ENCODE measurements at regions not wholly inside any gene's neighbourhood (a gene's known extent, or its start where the extent isn't known, plus 50 kb on each side); places are given as distances from the start of the nearest gene placed in this dataset.

DNA sequence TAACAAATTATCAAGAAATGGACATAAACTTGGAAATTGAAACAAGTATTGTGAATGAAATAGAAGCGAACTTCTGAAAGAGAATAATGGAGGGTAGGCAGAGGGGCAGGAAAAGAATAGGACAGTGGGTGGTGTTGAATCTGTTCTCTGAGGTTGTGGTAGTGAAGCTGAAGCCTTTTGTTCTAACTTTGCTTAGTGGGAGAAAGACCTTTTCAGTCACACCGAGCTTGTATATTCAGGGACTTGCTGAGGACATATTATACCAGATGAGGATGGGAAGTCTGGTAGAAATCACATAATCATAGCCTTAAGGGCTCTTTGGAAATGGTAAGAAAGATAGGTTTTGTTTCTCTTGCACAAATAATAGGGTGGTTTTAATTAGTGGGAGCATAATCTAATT, 115.4 kb upstream of the NDST4 start:
- TF ChIP-seq, protein P1, sequence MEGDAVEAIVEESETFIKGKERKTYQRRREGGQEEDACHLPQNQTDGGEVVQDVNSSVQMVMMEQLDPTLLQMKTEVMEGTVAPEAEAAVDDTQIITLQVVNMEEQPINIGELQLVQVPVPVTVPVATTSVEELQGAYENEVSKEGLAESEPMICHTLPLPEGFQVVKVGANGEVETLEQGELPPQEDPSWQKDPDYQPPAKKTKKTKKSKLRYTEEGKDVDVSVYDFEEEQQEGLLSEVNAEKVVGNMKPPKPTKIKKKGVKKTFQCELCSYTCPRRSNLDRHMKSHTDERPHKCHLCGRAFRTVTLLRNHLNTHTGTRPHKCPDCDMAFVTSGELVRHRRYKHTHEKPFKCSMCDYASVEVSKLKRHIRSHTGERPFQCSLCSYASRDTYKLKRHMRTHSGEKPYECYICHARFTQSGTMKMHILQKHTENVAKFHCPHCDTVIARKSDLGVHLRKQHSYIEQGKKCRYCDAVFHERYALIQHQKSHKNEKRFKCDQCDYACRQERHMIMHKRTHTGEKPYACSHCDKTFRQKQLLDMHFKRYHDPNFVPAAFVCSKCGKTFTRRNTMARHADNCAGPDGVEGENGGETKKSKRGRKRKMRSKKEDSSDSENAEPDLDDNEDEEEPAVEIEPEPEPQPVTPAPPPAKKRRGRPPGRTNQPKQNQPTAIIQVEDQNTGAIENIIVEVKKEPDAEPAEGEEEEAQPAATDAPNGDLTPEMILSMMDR (conservative IDR thresholded peaks at IDR 0.05; ENCODE audit: low read depth in 2 of 2): no peak
- no peak for TF ChIP-seq POLR2AphosphoS5 (IDR thresholded peaks at IDR 0.05; ENCODE audit: low read depth)
- no peak for TF ChIP-seq NANOG (IDR thresholded peaks at IDR 0.05; ENCODE audit: borderline replicate concordance)
- TF ChIP-seq ZNF331 (CRISPR knock-in tag; IDR thresholded peaks at IDR 0.05; ENCODE audit: low read depth): no peak
- TF ChIP-seq, protein P2, sequence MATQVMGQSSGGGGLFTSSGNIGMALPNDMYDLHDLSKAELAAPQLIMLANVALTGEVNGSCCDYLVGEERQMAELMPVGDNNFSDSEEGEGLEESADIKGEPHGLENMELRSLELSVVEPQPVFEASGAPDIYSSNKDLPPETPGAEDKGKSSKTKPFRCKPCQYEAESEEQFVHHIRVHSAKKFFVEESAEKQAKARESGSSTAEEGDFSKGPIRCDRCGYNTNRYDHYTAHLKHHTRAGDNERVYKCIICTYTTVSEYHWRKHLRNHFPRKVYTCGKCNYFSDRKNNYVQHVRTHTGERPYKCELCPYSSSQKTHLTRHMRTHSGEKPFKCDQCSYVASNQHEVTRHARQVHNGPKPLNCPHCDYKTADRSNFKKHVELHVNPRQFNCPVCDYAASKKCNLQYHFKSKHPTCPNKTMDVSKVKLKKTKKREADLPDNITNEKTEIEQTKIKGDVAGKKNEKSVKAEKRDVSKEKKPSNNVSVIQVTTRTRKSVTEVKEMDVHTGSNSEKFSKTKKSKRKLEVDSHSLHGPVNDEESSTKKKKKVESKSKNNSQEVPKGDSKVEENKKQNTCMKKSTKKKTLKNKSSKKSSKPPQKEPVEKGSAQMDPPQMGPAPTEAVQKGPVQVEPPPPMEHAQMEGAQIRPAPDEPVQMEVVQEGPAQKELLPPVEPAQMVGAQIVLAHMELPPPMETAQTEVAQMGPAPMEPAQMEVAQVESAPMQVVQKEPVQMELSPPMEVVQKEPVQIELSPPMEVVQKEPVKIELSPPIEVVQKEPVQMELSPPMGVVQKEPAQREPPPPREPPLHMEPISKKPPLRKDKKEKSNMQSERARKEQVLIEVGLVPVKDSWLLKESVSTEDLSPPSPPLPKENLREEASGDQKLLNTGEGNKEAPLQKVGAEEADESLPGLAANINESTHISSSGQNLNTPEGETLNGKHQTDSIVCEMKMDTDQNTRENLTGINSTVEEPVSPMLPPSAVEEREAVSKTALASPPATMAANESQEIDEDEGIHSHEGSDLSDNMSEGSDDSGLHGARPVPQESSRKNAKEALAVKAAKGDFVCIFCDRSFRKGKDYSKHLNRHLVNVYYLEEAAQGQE (IDR thresholded peaks at IDR 0.05; ENCODE audit: unreplicated experiment): no peak
- no peak for TF ChIP-seq EZH2 (IDR thresholded peaks at IDR 0.05; ENCODE audit: low read depth, unreplicated experiment)

Measured in GM23338 (cell line).